HG03039 (cell line): ENCODE measurements at regions not wholly inside any gene's neighbourhood (a gene's known extent, or its start where the extent isn't known, plus 50 kb on each side); places are given as distances from the start of the nearest gene placed in this dataset.

Experiments used
- ATAC-seq: cut with Tn5 transposase; IDR thresholded peaks from one replicate; pipeline ENCODE4 v1.9.1; 2021; ENCODE audit warnings: mild to moderate bottlenecking, moderate library complexity; ENCODE audit not compliant: unreplicated experiment

DNA sequence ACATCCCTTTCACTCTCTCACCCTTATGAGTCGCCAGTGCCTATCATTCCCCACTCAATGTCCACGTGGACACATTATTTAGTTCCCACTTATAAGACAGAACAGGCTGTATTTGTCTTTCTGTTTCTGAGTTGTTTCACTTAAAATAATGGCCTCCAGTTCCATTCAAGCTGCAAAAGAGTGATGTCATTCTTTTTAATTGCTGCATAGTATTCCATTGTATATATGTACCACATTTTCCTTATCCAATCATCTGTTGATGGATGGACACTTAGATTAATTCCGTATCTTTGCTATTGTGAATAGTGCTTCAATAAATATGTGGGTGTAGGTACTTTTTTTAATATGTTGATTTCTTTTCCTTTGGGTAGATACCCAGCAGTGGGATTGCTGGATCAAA is 79.1 kb downstream of the ZNF365 start:
- ATAC-seq: no peak

DNA sequence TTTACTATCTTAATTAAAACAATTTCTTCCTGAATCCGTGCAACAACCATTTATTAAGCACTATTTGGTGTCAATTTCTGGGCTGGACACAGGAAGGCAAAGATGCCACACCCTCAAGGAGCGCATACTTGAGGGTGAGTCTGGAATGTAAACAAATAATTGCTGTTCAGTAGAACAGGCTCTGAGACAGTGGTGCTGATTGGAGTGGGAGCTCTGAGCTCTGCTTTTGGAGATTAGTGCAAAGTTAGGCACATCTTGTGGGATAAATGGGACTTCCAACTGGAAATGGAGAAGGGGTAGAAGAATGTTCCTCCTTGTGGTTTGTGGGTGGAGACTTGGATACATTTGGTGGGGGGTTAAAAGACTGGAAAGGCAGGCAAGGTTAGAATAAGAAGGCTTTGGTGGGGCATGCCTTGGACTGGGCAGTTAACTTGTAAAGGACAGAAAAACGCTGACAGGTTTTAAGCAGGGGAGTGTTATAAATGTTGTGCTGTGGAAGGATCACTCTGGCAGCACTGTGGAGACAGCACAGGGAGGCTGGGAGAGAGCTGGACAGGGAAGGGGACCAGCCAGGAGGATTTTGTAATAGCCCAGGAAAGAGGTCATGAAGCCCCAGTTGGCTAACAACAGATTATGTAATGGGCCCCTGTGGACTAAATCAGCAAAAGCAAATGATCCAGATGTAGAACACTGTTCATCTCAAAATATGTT is 80.7 kb downstream of the ZNF365 start:
- ATAC-seq: no peak

DNA sequence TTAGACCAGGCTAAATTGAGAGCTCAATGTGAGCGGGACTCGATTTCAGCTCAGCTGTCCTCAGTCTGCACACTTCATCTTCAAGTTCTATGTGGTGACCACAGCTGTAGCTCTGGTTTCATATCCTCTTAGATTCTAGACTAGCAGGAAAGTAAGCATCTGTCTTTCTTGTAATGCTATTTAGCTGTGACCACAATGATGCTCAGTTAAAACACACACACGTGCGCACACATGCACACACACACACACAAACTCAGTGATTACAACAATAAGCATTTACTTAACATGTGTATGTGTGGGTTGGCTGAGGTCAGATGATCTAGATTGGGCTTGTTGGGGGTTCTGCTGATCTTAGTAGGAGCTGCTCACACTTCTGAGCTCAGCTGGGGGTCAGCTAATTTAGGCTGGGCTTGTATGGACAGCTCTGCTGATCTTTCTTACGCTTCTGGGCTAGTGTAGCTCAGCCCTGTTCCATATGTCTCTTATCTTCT is 82.5 kb downstream of the ZNF365 start:
- peak; percentile 99 for ATAC-seq

DNA sequence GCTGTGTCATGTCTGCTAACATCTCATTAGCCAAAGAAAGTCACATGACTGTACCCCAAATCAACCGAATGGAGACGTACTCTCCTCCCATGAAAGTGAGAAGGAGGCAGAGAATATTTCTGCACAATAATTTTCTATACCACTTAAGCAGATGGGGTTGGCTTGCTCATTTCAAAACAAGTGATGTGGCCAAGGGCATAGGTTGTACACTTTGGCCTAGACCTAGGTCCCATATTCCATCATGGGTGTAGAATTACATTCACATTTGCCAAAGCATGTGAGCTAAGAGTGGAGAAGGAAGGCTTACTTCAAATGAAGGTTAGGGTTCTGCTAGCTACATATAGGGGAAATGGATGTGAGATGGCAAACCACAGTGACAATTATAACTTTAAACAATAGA is 83.0 kb downstream of the ZNF365 start:
- ATAC-seq: no peak

- ATAC-seq: no peak
These were observed 83.4 kb downstream of the ZNF365 start for GRCh38 chr10:62457598-62457997.

DNA sequence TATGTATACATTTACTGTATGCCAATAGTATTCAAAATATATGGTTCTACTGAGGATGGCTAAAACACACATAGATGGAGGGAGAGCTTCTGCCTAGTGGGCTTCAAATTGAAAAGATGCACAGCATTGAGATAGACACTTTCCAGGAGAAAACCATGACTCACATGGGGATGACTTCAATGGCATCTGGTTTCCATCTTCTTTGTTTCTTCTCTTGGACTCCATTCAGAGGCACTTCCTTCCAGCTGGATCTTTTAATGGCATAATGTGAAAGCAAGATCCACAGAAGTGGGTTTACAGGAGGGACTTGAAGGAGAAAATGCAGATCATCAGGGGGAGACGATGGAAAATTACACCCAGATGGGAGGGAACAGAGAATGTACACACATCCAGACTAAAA is 84.9 kb downstream of the ZNF365 start:
- no peak for ATAC-seq

GRCh38 chr10:62459500-62459899 is 85.3 kb downstream of the ZNF365 start:
- ATAC-seq: no peak

GRCh38 chr10:62460393-62460792 is 86.2 kb downstream of the ZNF365 start:
- ATAC-seq: no peak

- ATAC-seq: no peak
These were observed 87.0 kb downstream of the ZNF365 start for GRCh38 chr10:62461120-62461519.

GRCh38 chr10:62462461-62462860 is 88.3 kb downstream of the ZNF365 start:
- no peak for ATAC-seq

- no peak for ATAC-seq
These were observed 89.2 kb downstream of the ZNF365 start for GRCh38 chr10:62463364-62463763.

GRCh38 chr10:62464308-62464707 is 90.1 kb downstream of the ZNF365 start:
- ATAC-seq: no peak

GRCh38 chr10:62466590-62466989 is 92.4 kb downstream of the ZNF365 start:
- no peak for ATAC-seq

DNA sequence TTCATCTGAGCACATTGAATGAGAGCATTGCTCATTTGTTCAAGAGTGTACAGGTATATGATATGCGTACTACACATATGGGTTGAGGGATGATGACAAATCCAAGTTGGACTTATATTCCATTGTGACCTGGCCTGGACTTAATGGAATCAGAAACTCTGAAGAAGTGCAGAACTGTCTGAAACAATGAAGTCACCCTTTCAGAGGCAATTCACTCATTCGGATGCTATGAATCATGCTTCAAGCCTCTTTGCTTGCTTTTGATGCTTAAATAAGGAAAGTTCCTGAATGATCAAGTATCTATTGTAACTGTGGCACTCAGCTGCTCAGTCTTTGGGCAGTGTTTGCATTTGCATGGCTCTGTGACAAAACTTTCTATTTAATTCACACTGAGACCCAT is 93.4 kb downstream of the ZNF365 start:
- no peak for ATAC-seq

DNA sequence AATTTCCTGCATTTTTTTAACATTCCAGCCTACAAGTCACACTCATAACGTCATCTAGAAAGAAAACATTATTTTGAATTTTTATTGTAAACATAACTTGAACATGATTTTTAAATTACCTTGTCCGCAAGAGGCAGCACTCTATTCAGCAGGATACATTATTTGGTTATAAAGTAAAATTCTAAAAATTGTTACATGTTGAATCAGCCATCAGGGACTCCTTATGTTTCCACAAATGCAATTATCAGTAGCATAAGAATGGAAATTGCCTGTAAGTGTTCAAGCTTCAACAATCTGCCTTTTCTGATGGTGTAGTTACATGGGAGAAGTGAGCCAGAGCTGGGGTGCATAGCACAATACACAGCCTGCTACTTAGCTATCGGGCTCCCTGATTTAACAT is 97.5 kb downstream of the ZNF365 start:
- no peak for ATAC-seq

DNA sequence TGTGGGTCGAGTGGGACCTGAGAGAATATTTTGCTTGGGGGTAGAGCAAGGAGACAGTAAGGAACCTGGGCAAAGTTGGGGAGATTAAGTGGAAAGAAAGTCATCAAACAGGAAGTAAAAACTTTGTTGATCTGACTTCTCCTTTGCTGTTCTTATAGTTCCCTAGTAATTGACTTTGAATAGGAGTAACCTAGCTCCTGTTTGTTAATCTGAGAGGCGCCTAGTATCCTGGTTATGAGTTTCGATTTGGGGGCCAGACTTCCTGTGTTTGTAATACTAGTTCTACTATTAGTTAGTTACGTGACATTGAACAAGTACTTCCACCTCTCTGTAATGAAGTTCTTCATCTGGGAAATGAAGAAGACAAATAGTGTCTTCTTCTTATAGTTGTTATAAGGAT is 99.1 kb downstream of the ZNF365 start:
- no peak for ATAC-seq

GRCh38 chr10:62475551-62475950 is 101.4 kb downstream of the ZNF365 start:
- no peak for ATAC-seq

- ATAC-seq: no peak
These were observed 105.4 kb downstream of the ZNF365 start for GRCh38 chr10:62479523-62479922.

- ATAC-seq: no peak
These were observed 106.0 kb downstream of the ZNF365 start for GRCh38 chr10:62480196-62480595.

- no peak for ATAC-seq
These were observed 108.4 kb downstream of the ZNF365 start for GRCh38 chr10:62482581-62482980.

- no peak for ATAC-seq
These were observed 117.4 kb downstream of the ZNF365 start for GRCh38 chr10:62491597-62491996.

DNA sequence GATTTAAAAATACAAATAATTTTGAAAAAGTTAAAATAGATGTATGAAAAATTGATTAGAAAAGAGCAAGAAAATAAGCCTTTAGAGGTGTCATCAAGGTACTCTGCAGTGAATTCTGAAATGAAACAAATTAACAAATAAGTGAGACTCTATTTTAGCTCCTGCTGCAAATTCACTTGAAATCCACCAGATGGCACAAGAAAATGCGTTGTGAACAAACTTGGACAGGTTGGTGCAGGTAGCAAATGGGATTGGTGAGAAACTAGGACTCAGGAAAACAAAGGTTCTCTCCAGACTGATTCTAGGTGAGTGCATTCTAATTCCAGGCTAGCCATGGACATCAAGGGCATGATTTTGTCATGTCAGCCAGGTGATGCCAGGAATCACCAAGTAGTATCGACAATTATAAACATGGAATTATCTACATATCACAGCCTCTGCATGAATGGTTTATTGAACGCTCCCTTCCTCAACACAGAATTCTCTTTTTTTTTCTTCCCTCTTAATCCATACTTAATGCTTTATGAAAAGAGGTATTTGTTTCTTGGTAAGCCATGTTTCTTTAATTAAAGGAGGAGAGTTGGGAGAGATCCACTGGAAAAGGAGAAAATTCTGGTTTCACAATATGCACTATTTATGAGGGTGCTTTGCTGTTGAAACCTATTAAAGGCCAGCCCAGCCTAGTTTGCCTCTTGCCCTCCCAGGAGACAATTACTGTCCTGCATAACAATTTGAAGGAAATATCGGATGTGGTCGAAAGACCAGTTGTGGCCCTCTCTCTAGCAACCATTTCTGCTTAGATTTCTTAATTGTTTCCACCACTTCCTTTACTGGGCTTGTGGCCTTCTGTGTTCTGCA is 118.1 kb downstream of the ZNF365 start:
- ATAC-seq: no peak
